Body of pancreas (tissue), 4 donors: ENCODE measurements at regions not wholly inside any gene's neighbourhood (a gene's known extent, or its start where the extent isn't known, plus 50 kb on each side); places are given as distances from the start of the nearest gene placed in this dataset.

Experiments
- ATAC-seq: fragments of 150-250 bp; one replicate; pipeline ENCODE4 v1.9.1; 2016
- DNase-seq, 4 donors: peaks; one replicate each; pipeline ENCODE4 v3.0.0-alpha.2; 2019
- H3K27ac ChIP-seq, 4 donors: fragments of 200-600 bp; sonication (generic); 1 replicate in 3 of 4; 2 replicates in 1 of 4; pipeline versions ENCODE4 v1.5.1 to v1.6.1; 2016 to 2019; ENCODE audit warnings: mild to moderate bottlenecking in 1 of 4, mixed read lengths in 1 of 4, moderate library complexity in 1 of 4
- H3K27me3 ChIP-seq, 2 donors: fragments of 200-600 bp; sonication (generic); one replicate each; pipeline ENCODE4 v1.6.0; 2016; ENCODE audit warnings: mild to moderate bottlenecking in 1 of 2
- H3K36me3 ChIP-seq, 2 donors: fragments of 200-600 bp; sonication (generic); replicated peaks in 1 of 2; 2 replicates each; pipeline ENCODE4 v1.5.1; 2016; ENCODE audit warnings: low read depth in 2 of 2; ENCODE audit not compliant: insufficient read depth in 1 of 2
- H3K4me1 ChIP-seq: fragments of 200-600 bp; sonication (generic); one replicate; pipeline ENCODE4 v1.6.0; 2016
- H3K4me3 ChIP-seq, 2 donors: fragments of 200-600 bp; sonication (generic); 1 replicate in 1 of 2; 2 replicates in 1 of 2; pipeline ENCODE4 v1.5.1; 2016 to 2019
- H3K9me3 ChIP-seq, 3 donors: fragments of 200-600 bp; sonication (generic); 1 replicate in 2 of 3; 2 replicates in 1 of 3; pipeline ENCODE4 v1.5.1; 2016
- POLR2A ChIP-seq, 3 donors: fragments of 450-650 bp; IDR thresholded peaks; one replicate each; pipeline ENCODE4 v1.6.1; 2016; ENCODE audit warnings: antibody characterized with exemption in 3 of 3, mild to moderate bottlenecking in 2 of 3
- WGBS, 2 donors: methylation state at CpG; one replicate each; pipeline ENCODE4 v1.1.5; 2017; 5-methylcytosine and 5-hydroxymethylcytosine counted together
- intact Hi-C: fragments of 100-400 bp; cut with DNase I; formaldehyde crosslinking; loops from one replicate; pipeline ENCODE4 v1.15.1; 2023
- TF ChIP-seq, protein P1 (sequence below), 7 experiments: fragments of 450-650 bp in 4 of 7; fragments of 200-600 bp in 3 of 7; sonication (generic) in 3 of 7; IDR thresholded peaks; one replicate each; pipeline ENCODE4 v1.5.1; 2016 to 2019; ENCODE audit warnings: antibody characterized with exemption in 7 of 7

DNA sequence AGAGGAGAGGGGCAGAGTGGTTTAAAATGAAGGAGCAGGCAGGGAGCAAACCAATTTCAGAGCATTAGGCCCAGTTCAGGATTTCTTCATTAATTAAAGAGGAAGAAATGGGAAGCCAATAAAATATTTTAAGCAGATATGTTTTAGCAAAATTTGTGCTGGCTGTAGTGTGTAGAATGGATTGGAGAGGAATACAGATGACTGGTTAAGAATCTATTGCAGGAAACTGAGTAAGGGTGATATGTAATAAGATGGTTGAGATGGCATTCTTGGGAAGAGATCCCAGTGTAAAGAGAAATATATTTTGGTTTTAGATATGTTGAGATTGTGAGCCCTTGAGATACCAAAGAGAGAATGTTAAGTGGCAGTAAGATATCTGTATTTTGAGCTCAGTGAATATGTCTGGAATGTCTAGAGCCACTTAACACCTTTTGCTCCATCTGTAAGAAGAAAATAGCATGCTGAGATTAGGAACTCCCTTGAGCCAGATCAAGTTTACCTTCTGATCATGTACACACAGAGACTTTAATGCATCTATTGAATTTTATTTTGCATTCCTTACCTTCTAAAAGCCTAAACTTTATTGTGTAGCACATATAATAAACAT, 79.5 kb upstream of the SLC27A6 start:
- ATAC-seq: no peak
- Histone ChIP-seq H3K4me3 (no peak overlapping the region), H3K27me3 (no peaks in the 10 kb centered on the region), H3K27ac (no peak overlapping the region), H3K4me1 (no peaks in the 10 kb centered on the region), H3K36me3 (no peaks in the 10 kb centered on the region), H3K9me3 (no peaks in the 10 kb centered on the region)
- no peak for DNase-seq
- TF ChIP-seq POLR2A (IDR thresholded peaks at IDR 0.05): no peak
- TF ChIP-seq, protein P1, sequence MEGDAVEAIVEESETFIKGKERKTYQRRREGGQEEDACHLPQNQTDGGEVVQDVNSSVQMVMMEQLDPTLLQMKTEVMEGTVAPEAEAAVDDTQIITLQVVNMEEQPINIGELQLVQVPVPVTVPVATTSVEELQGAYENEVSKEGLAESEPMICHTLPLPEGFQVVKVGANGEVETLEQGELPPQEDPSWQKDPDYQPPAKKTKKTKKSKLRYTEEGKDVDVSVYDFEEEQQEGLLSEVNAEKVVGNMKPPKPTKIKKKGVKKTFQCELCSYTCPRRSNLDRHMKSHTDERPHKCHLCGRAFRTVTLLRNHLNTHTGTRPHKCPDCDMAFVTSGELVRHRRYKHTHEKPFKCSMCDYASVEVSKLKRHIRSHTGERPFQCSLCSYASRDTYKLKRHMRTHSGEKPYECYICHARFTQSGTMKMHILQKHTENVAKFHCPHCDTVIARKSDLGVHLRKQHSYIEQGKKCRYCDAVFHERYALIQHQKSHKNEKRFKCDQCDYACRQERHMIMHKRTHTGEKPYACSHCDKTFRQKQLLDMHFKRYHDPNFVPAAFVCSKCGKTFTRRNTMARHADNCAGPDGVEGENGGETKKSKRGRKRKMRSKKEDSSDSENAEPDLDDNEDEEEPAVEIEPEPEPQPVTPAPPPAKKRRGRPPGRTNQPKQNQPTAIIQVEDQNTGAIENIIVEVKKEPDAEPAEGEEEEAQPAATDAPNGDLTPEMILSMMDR (IDR thresholded peaks at IDR 0.05): no peak
- intact Hi-C loops: no loop called here

DNA sequence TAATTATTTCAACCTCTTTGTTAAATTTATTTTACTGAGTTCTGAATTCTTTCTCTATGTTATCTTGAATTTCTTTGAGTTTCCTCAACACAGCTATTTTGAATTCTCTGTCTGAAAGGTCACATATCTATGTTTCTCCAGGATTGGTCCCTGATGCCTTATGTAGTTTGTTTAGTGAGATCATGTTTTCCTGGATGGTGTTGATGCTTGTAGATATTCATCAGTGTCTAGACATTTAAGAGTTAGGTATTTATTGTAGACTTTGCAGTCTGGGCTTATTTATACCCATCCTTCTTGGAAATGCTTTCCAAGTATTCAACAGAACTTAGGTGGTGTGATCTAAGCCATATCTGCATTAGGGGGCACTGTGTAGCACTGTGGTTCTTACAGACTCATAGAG, 70.2 kb upstream of the SLC27A6 start:
- Histone ChIP-seq H3K4me3 (no peak overlapping the region), H3K36me3 (no peaks in the 10 kb centered on the region), H3K27ac (no peak overlapping the region), H3K27me3 (no peaks in the 10 kb centered on the region), H3K9me3 (no peaks in the 10 kb centered on the region), H3K4me1 (no peaks in the 10 kb centered on the region)
- intact Hi-C loops: no loop called here
- no peak for TF ChIP-seq POLR2A (IDR thresholded peaks at IDR 0.05)
- TF ChIP-seq, protein P1 (IDR thresholded peaks at IDR 0.05): no peak
- no peak for DNase-seq
- ATAC-seq: no peak

DNA sequence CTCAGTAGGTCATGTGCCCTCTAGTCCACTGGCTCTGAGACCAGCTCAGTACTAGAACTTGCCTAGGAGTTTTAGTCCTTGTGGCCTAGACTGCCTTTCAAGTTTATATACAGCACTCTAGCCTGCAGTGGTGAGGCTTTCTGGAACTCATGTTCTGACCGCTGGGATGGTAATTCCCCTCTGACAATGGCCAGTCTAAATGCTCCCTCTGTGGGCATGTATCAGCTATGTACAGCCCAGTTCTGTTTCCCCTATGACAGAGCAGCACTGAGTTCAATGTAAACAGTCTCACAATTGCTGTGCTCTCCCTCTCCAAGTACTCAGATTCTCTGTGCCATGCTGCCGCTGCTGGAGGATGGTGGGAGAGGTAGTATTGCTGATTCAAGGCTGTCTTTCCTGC, 68.6 kb upstream of the SLC27A6 start:
- no peaks in the 10 kb centered on the region for H3K9me3 ChIP-seq
- DNase-seq (no peak), ATAC-seq (no peak)
- no peaks in the 10 kb centered on the region for H3K27me3 ChIP-seq
- WGBS, 2 donors: 70 to 75% methylated on average over 2 of the region's 2 CpGs
- H3K4me1 ChIP-seq: no peaks in the 10 kb centered on the region
- no peak overlapping the region for H3K4me3 ChIP-seq
- no peaks in the 10 kb centered on the region for H3K36me3 ChIP-seq
- intact Hi-C loops: no loop called here
- H3K27ac ChIP-seq: no peak overlapping the region
- TF ChIP-seq, protein P1 (IDR thresholded peaks at IDR 0.05): no peak
- no peak for TF ChIP-seq POLR2A (IDR thresholded peaks at IDR 0.05)

GRCh38 chr5:128903550-128903949, 61.7 kb upstream of the SLC27A6 start:
- 44 to 57% methylated on average over 5 of the region's 5 CpGs for WGBS, 2 donors
- intact Hi-C loops: loop anchor here (10.0 kb wide), 1 partner anchor 861 kb away; no protein-coding TSS in a partner anchor
- Histone ChIP-seq H3K4me3 (no peak overlapping the region), H3K27ac (no peak overlapping the region), H3K4me1 (no peaks in the 10 kb centered on the region), H3K36me3 (no peaks in the 10 kb centered on the region), H3K9me3 (no peaks in the 10 kb centered on the region), H3K27me3 (no peaks in the 10 kb centered on the region)
- ATAC-seq: no peak
- no peak for DNase-seq
- TF ChIP-seq POLR2A (IDR thresholded peaks at IDR 0.05): no peak
- TF ChIP-seq, protein P1 (IDR thresholded peaks at IDR 0.05): no peak

- TF ChIP-seq POLR2A (IDR thresholded peaks at IDR 0.05): no peak
- TF ChIP-seq, protein P1 (IDR thresholded peaks at IDR 0.05): no peak
- Histone ChIP-seq H3K27ac (no peak overlapping the region), H3K4me1 (no peaks in the 10 kb centered on the region), H3K27me3 (no peaks in the 10 kb centered on the region), H3K36me3 (no peaks in the 10 kb centered on the region), H3K9me3 (no peaks in the 10 kb centered on the region), H3K4me3 (no peak overlapping the region)
- intact Hi-C loops: loop anchor here (10.0 kb wide), 1 partner anchor 860 kb away; no protein-coding TSS in a partner anchor
- 55 to 56% methylated on average over 3 of the region's 3 CpGs for WGBS, 2 donors
- no peak for DNase-seq
- ATAC-seq: no peak
Measured at GRCh38 chr5:128904805-128905567, 60.3 kb upstream of the SLC27A6 start.
